ENCODE measurements at regions not wholly inside any gene's neighbourhood (a gene's known extent, or its start where the extent isn't known, plus 50 kb on each side); places are given as distances from the start of the nearest gene placed in this dataset.

DNA sequence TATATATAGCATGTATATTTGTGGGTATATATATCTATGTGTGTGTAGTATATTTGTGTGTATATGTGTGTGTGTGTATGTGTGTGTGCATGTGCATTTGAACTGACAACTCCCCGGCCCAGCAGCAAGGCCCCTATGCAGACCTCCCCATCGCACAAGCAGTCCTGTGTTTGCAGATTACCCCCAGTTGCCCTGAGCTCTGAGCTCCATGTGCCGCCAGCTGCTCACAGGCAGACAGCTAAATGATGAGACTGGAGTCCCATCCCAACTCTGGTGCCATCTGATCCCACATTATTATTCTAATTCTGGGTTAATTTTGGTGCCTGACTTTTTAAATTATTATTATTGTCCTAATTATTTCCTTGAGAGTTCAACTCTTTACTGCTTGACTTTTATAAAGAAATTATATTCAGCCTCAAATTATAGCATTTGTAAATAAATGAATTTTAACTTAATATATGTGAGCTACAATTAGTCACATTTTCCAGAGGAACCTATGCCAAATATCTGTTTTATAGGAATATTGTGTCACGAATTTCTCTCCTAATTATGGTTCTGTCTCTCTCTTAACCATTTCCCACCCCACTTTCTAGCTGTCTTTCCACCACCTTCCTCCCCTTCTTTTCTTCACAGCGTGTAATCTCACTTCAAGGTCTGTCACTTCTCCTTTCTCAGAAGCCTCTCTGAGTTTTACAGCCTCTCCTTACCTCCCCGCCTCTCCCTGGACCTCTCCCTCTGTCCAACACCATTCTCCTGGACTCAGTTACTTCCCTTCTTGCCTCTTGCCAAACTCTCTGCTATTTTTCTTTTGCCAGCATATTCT is 90.6 kb upstream of the SYNDIG1 start:
- no peak for DNase-seq (ENCODE audit: low read depth)

DNA sequence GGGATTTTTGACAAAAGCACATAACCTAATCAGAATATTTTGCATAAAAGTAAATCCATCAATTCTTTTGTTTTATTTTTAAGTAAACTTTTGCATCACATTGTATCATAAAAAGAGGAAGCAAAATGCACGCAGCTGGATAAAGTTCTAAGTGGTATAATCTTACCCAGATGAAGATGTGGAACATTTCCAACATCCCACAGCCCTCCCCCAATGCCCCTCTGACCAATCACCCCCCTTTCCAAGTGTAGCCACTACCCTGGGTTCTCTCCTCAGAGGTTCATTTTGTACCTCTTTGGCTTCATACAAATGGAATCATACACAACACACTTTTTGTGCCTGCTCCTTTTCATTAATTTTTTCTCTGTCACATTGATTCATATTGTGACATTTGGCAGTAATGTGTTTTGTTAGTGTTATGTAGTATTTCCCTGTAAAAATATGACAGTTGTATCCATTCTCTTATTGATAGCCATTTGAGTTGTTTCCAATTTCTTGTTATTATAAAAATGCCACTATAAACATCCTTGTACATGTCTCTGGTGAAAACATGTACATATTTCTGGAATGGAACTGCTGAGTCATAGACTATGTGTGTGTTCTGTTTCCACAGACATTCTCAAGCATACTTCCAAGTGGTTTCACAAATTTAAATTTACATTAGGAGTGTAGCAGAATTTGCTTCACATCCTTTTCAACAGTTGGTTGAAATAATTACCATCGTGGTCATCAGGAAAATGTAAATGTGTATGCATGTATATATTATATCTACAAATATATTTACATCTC is 92.9 kb upstream of the SYNDIG1 start:
- no peak for DNase-seq (ENCODE audit: low read depth)

DNA sequence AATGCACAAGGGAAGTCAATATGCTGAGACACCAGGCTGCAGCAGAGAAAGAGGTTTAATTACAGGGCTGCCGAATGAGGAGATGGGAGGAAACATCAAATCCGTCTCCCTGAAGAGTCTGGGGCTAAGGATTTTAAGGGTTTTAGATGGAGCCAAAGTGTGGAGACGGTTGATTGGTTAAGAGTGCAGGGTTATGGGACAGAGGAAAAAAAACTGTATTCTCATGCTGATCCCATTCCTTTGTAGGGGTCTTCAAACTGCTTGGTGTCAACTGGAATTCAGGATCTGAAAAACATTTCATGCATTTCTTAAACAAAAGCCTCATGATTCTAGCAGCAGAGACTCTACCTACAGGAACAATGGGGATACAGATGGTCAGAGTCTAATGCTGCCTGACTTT is 96.1 kb upstream of the SYNDIG1 start:
- no peak for DNase-seq (ENCODE audit: low read depth)

DNA sequence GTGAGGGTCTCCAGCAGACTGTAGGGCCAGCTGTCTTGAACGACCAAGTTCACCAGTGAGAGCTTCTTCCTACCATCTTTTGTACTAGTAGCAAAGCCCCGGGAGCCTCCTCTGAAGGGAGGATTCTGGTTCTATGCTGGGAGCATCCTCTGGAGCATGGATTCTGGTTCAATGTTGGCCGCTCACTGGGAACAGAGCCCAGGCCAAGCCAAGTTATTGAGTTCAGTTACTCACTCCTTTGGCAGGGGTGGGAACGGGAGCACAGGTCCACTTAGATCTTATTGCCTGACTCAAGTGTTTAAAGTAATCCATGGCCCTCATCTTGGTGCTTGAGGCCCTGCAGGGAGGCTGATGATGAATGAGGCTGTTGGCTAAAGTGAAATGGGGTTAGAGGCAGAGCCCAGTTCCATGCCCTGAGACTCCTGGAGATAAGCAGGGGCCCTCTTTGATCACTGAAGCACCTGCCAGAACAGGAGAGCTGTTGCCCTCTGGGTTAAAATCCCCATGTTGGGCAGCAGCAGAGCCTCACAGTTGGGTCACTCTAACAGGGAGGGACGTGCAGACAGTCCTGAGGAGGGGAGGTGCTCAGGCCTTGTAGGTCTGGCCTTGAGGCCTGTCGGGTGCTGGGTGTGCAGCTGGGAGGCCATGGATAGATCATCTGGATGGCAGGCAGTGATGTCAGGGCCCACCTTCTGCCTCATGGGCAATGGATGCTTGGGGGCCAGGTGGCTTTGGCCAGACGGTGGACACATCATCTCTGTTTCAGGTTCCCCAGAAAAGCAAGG is 98.3 kb upstream of the SYNDIG1 start:
- DNase-seq (ENCODE audit: low read depth), result no peak

DNA sequence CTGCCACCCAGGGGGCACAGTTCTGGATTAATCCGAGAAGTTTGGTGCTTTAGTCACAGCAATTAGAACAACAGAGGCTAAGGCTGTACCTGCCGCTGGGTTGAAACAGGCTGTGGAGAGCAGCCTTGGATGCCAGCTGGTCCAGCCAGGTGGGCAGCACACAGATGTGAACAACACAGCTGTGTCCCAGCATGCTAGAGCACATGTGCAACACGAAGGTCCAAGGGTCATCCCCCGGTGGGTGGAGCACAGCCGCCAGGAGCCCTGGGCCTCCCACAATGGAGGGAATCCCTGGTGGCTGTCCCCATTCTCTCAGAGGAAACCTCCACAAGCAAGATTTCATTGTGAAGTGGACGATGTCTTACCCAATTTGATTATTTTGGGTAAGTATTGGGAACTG is 99.2 kb upstream of the SYNDIG1 start:
- DNase-seq (ENCODE audit: low read depth), result no peak

DNA sequence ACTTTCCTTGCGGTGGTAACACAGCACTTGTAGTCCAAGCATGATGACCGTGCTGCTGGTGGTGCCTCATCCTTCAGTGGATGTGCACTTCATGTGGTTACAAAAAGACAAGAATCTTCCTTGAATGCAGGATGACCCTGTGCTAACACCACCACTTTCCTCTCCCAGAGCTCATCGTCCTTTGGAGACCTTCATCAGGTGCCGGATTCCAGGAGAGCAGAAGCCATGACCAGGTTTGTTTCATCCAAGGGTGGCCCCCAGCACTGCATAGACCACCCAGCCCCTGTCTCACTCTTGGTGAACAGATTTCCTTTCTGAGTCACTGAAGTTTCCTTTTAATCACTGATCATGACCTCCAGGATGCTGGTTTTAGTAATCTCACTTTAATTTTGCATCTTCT is 101.2 kb upstream of the SYNDIG1 start:
- no peak for DNase-seq (ENCODE audit: low read depth)

DNA sequence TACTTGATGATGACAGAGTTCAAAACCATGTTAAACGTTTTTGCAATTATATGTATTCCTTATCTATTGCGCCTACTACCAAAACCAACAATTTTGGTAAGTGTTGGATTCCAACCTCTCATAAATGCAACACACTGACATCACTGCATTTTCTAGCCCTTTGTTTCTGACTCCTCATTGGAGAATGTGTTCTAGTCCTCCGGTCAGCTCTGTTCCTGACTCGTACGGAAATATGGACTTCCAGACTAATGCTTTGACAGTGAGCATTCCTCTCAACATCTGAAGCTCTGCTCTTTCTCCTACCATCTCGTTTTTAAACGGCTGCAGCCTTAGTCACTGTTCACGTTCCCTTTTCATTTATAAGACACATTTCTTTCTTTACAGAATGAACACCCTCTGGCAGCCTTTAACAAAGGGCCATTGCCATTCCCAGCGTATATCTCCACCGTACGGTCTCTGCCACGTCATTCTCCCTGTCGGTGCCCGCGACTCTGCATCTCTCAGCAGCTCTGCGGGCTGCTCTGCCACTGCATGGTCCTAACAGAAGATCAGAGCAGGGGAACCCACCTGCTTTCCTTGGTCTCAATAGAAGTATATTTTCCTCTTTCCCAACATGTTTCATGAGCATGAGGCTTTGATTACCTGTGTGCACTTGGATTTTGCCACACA is 103.0 kb upstream of the SYNDIG1 start:
- DNase-seq (ENCODE audit: low read depth), result no peak

DNA sequence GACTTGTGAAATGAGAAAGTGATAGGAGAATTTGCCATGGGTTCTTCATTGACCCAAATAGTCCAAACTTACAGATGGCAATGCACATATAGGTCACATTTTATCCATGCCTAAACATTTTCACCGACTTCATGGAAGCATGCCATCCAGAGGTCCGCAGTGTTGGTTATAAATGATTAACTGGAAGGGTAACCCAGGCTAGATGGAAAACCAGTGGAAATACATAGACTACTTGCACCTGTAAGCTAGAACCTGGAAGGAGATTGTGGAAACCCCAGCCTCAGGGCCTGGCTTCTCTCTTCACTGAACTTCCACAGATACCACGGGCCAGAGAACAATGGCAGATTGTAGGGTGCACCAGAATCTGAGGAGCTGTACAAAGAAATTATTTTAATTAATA is 103.8 kb upstream of the SYNDIG1 start:
- no peak for DNase-seq (ENCODE audit: low read depth)

DNA sequence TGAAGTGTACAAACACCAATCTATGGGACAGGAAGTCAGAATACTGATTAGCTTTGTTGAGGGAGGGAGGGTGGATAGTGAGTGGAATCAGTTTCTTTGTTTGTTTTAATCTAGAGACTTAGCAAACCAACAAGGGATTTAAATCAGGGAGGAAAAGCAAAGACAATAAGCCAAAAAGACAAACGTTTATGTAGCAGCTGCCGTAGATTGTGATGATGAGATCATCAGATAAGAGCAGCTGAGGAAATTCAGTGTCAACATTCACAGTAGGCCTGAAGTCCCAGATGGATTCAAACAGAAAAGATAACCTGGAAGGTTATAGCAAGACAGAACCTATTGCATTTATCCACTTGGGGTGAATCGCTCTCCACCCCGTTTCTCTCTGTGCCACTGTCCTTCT is 104.9 kb upstream of the SYNDIG1 start:
- DNase-seq (ENCODE audit: low read depth), result no peak

DNA sequence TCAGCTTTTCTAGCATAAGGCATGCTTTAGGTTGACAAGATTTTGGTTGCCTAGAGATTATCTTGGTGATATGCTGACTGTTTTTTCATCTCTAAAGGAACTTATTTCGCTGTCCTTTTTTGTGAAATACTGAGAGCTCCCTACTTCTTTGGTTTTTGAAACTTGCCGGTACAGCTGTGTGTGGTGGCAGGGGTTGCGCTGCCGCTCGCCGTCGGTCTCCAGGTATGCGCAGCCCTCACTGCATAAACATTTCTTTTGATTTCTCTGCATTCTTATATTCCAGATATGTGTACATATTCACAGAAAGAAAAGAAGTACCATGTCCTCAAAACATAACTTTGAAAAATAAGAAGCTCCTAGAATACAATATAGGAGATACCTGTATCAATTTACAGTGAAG is 106.4 kb upstream of the SYNDIG1 start:
- no peak for DNase-seq (ENCODE audit: low read depth)

DNA sequence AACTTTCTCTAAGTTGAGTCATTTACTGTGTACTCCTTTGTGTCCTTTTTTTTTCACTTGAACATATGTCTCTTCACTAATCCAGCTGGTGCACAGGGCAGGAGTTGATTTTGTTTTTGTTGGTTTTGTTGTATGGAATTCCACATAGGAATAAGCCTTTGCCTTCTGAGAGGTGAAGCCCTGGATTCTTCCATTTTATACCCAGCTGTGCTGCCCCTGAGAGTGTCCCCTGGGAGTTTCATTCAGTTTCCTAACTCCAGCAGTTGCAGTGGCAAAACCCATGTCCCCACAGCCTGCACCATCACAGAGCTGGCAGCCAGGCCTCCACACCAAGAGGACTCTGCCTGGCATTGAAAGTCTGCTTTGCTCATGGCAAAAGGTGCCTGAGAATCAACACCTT is 107.3 kb upstream of the SYNDIG1 start:
- DNase-seq (ENCODE audit: low read depth), result no peak

DNA sequence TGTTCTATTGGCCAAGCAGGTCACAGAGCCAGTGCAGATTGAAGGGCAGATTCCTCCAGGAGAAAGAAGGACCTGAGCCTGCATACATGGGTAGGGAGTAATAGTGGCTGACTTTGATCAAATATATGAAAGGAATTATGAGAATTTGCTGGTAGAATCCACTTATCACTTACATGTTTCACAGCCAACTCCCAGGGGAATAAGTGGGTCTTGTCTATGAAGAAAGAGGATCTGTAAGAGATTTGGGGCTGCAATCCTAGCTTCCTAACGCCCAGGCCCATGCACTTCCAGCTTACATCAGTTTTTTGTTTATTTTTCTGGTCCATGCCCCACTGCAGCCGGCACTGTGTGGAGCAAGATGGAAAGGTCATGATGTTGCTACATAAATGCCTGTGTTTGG is 107.9 kb upstream of the SYNDIG1 start:
- no peak for DNase-seq (ENCODE audit: low read depth)

DNA sequence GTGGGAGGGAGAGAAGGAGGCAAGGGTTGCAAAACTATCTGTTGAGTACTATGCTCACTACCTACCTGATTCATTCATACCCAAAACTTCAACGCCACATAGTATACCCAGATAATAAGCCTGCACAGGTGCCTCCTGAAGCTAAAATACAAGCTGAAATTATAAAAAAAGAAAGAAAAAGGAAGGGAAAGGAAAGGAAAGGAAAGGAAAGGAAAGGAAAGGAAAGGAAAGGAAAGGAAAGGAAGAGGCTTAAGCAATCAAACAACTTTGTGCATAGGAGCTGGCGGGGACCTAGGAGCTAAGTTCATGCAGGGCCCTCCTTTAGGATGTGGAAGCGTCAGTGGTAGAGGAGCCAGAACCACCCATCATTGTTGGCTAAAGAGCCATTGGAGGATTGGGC is 108.9 kb upstream of the SYNDIG1 start:
- no peak for DNase-seq (ENCODE audit: low read depth)

DNA sequence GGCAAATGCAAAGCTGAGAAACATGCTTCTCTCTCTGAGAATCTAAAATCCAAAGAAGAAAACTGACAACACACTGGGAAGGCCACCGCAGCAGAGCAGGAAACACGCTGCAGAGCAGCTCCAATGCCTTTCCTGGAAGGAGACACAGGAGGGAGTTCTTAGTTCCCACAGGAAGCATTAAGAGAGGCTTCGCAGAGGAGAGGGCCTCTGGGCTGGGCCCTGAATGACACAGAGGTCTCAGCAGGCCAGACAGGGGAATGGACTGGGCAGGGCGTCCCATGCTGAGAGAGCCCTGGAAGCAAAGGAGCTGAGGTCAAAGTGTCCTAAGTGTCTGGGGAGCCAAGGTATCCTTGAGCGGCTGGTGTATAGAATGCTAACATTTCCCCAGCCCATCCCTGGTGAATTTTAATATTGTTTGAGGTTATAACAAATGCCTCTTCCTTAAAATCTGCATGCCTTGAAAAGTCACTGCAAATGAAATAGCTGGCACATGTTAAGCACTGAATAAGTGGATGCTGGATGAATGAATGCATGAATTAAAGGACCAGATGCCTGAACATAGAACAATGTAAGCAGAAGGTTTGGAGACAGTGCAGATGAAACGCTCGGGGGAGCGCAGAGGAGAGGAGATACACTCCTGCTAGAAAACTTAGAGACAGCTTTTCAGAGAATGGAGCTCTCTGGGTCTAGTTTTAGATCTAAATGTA is 110.0 kb upstream of the SYNDIG1 start:
- no peak for DNase-seq (ENCODE audit: low read depth)

DNA sequence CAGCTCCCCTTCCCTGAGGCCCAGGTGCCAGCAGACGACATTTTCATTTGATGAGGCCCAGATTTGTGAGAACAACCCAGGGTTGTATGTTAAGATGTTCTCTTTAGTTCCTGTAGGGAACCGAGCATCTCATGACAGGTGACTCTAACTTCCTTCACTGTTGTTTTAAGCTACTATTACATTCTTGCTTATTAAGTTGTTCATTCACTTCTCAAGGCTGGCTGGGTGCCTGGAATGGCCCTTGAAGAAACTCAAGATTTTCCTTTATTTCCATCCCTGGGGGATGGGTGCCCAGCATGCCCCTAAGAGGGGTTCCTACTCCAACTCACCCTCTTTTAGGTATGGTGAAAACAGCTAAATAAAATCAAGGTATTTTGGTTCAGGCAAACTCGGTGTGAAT is 111.5 kb upstream of the SYNDIG1 start:
- DNase-seq (ENCODE audit: low read depth), result no peak

DNA sequence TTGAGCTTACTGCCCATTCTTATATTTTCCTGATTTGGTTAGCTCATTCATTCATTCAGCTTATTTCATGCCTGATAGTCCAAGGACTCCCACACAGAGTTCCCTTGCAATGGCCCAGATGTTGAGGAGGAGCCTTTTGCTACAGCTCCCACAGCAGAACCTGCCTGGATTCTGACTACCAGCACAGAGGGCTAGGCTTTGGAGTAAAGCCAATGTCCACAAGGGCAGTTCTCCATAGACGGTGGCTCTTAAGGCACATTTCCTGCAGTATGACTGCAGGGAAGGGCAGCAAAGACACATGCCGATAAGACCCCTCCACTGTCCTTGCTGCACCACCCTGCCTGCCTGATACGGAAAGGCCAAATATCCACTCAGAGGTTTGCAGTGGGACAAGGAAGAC is 112.3 kb upstream of the SYNDIG1 start:
- no peak for DNase-seq (ENCODE audit: low read depth)

DNA sequence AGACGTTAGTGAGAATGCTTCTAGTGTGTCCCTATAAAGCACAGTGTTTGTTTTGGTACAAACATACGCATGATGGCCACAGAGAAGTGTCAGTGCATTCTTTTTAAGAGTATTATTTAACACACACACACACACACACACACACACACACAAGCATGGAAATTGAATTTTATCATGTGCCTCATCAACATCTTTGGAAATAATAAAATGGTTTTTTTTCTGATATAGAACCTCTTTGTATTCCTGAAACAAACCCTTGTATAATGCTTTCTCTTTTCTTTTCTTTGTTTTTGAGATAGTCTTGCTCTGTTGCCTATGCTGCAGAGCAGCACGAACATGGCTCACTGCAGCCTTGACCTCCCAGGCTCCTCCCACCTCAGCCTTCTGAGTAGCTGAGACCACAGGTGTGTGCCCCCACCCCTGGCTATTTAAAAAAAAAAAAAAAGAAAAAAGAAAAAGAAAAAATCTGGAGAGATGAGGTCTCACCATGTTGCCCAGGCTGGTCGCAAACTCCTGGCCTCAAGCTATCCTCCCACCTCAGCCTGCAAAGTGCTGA is 116.2 kb upstream of the SYNDIG1 start:
- DNase-seq (ENCODE audit: low read depth), result no peak

DNA sequence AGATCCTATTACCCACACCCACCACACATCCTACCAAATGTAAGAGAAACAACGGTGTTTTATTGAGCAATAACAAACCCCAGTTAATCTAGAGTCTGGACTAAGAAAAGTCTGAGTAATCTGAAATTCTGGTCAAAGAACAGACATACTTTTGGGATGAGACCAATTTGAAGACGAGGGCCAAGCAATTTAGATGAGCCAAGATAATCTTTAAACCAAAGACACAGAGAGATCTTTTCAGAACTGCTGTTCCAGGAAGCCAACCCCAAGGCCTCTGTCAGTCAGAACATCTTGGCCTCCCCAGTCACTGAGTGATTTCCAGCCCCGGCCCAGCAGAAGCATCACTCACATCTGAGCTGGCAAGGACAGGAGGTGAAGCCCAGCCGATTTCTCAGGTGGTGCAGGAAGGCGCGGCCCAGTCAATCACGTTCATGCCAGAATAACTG is 118.5 kb upstream of the SYNDIG1 start:
- no peak for DNase-seq (ENCODE audit: low read depth)

DNA sequence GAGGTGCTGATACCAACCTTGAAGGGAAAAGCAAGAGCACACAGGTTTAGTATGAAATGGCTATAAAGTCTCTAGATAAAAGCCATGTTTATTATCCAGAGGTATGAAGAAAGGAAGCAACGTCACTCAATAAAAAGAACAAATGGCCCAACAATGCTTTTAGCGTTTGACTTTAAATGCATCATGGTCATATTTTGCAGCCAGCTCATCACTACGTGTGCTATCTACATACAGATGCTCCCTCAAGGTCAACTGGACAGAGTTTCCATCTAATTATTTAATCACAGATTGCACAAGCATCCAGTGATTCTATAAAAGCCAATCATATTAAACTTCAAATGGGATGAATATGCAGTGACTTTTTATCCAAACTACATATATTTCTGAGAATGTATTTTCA is 127.6 kb upstream of the SYNDIG1 start:
- no peak for DNase-seq (ENCODE audit: low read depth)

DNA sequence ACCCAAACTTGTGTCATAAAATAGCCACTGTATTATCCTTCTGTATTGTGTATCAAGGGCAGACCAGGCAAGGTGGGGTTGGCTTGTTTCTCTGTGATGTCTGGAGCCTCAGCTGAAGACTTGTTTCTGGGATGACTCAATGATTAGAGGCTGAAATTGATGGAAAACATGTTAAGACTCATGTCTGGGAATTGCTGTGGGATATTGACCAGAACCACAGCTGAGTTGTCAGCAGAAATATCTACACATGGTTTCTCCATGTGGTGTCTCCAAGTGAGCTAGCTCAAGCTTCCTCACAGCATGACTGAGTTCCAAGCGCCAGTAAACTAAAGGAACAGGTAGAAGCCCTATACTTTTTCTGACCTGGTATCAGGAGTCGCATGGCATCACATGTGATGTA is 128.5 kb upstream of the SYNDIG1 start:
- DNase-seq (ENCODE audit: low read depth), result no peak
